HL-60 (cell line): ENCODE measurements at regions not wholly inside any gene's neighbourhood (a gene's known extent, or its start where the extent isn't known, plus 50 kb on each side); places are given as distances from the start of the nearest gene placed in this dataset.

ENCODE experiments used
- DNase-seq, 2 experiments: peaks; one replicate each; pipeline ENCODE4 v3.0.0-alpha.2; 2010 to 2020; ENCODE audit warnings: low read depth in 1 of 2, low spot score in 1 of 2
- H3K27ac ChIP-seq: fragments of 250-450 bp; sonication (Bioruptor Pico); replicated peaks from 2 replicates; pipeline ENCODE4 v1.5.1; 2020; ENCODE audit warnings: mild to moderate bottlenecking, moderate library complexity
- H3K27me3 ChIP-seq: fragments of 250-450 bp; sonication (Bioruptor Pico); 2 replicates; pipeline ENCODE4 v1.5.1; 2021; ENCODE audit warnings: mild to moderate bottlenecking, moderate library complexity; ENCODE audit not compliant: insufficient read depth, poor library complexity, severe bottlenecking
- H3K4me3 ChIP-seq: replicated peaks from 2 replicates; pipeline ENCODE4 v1.5.1; 2011; ENCODE audit warnings: mild to moderate bottlenecking, control low read depth, low read length; ENCODE audit not compliant: insufficient read depth
- GABPA ChIP-seq: IDR thresholded peaks from 2 replicates; pipeline ENCODE4 v1.6.1; 2012; ENCODE audit warnings: low read depth
- POLR2AphosphoS5 ChIP-seq: IDR thresholded peaks from 2 replicates; pipeline ENCODE4 v1.6.1; 2012; ENCODE audit warnings: low read depth
- SPI1 ChIP-seq: IDR thresholded peaks from 2 replicates; pipeline ENCODE4 v1.6.1; 2012; ENCODE audit warnings: low read depth, mild to moderate bottlenecking, borderline replicate concordance
- TF ChIP-seq, protein P1 (sequence below): IDR thresholded peaks from one replicate; pipeline ENCODE4 v1.5.1; 2011; ENCODE audit warnings: low read length, control low read depth, inconsistent platforms; ENCODE audit not compliant: insufficient read depth
- TF ChIP-seq, protein P2 (sequence below): IDR thresholded peaks from 2 replicates; pipeline ENCODE4 v1.6.1; 2012; ENCODE audit warnings: low read depth; ENCODE audit not compliant: insufficient replicate concordance

DNA sequence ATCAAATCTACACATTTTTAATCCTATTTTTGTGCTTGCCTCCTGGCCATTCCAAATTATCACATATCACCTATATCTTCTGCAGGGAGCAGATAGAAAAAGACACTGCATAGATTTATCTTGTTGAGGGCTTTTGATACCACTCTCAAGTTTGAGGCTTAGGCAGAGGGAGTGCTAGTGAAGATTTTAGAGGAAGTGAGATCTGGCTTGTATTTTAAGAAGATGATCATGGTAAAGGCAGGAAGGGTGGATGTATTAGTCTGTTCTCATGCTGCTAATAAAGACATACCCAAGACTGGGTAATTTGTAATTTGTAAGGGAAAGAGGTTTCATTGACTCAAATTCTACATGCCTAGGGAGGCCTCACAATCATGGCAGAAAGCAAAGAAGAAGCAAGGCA lies 220.9 kb upstream of the TUT7 start:
- Histone ChIP-seq H3K4me3 (no peak overlapping the region), H3K27ac (no peak overlapping the region)
- no peak for TF ChIP-seq GABPA
- no peak for TF ChIP-seq SPI1
- TF ChIP-seq, protein P1, sequence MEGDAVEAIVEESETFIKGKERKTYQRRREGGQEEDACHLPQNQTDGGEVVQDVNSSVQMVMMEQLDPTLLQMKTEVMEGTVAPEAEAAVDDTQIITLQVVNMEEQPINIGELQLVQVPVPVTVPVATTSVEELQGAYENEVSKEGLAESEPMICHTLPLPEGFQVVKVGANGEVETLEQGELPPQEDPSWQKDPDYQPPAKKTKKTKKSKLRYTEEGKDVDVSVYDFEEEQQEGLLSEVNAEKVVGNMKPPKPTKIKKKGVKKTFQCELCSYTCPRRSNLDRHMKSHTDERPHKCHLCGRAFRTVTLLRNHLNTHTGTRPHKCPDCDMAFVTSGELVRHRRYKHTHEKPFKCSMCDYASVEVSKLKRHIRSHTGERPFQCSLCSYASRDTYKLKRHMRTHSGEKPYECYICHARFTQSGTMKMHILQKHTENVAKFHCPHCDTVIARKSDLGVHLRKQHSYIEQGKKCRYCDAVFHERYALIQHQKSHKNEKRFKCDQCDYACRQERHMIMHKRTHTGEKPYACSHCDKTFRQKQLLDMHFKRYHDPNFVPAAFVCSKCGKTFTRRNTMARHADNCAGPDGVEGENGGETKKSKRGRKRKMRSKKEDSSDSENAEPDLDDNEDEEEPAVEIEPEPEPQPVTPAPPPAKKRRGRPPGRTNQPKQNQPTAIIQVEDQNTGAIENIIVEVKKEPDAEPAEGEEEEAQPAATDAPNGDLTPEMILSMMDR, result no peak
- no peak for TF ChIP-seq POLR2AphosphoS5
- TF ChIP-seq, protein P2, sequence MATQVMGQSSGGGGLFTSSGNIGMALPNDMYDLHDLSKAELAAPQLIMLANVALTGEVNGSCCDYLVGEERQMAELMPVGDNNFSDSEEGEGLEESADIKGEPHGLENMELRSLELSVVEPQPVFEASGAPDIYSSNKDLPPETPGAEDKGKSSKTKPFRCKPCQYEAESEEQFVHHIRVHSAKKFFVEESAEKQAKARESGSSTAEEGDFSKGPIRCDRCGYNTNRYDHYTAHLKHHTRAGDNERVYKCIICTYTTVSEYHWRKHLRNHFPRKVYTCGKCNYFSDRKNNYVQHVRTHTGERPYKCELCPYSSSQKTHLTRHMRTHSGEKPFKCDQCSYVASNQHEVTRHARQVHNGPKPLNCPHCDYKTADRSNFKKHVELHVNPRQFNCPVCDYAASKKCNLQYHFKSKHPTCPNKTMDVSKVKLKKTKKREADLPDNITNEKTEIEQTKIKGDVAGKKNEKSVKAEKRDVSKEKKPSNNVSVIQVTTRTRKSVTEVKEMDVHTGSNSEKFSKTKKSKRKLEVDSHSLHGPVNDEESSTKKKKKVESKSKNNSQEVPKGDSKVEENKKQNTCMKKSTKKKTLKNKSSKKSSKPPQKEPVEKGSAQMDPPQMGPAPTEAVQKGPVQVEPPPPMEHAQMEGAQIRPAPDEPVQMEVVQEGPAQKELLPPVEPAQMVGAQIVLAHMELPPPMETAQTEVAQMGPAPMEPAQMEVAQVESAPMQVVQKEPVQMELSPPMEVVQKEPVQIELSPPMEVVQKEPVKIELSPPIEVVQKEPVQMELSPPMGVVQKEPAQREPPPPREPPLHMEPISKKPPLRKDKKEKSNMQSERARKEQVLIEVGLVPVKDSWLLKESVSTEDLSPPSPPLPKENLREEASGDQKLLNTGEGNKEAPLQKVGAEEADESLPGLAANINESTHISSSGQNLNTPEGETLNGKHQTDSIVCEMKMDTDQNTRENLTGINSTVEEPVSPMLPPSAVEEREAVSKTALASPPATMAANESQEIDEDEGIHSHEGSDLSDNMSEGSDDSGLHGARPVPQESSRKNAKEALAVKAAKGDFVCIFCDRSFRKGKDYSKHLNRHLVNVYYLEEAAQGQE, result no peak

DNA sequence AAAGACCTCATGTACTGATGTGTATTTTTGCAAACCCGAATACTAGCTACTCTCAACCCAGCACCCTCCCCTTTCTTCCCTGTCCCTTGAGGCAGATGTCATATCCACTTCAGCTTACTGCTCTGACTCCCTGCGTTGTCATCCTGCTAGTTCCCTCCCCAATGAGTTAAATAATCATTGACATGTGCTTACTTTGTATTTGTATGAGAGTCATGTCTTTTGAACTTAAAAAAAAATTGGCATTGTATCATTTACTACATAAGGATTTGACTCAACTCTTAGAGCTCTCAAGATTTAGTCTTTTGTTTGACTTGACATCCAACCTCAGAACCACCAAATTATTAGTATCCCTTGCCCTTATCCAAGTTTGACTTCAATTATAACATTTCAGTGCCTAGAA lies 219.7 kb upstream of the TUT7 start:
- H3K27me3 ChIP-seq, result no peaks in the 10 kb centered on the region
- no peak for DNase-seq
- TF ChIP-seq, protein P2, result no peak
- TF ChIP-seq GABPA (no peak), POLR2AphosphoS5 (no peak), SPI1 (no peak)
- TF ChIP-seq, protein P1, result no peak
- no peak overlapping the region for H3K27ac ChIP-seq
- H3K4me3 ChIP-seq, result no peak overlapping the region

More for the DNA sequence above, 220.9 kb upstream of the TUT7 start:
- no peaks in the 10 kb centered on the region for H3K27me3 ChIP-seq
- DNase-seq, result no peak

DNA sequence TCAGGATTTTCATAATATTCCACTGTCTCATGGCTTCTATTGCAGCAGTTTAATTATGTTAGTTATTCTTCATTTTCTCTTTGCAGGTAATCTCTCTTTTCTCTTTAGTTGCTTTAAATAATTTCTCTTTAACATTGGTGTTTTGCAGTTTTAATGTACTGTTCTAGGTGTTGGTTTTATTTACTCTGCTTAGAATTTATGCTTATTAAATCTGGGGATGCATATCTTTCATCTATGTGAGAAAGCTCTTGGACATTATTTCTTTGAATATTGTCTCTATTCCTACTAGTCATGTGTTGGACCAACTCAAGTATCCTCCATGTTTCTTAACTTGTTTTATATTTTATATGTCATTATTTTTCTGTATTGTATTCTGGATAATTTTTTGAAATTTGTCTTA lies 218.7 kb upstream of the TUT7 start:
- Histone ChIP-seq H3K4me3 (no peak overlapping the region), H3K27me3 (no peaks in the 10 kb centered on the region), H3K27ac (no peak overlapping the region)
- DNase-seq, result no peak
- TF ChIP-seq, protein P2, result no peak
- TF ChIP-seq SPI1, result no peak
- TF ChIP-seq GABPA, result no peak
- no peak for TF ChIP-seq POLR2AphosphoS5
- TF ChIP-seq, protein P1, result no peak
